HepG2 (cell line): ENCODE measurements at regions not wholly inside any gene's neighbourhood (a gene's known extent, or its start where the extent isn't known, plus 50 kb on each side); places are given as distances from the start of the nearest gene placed in this dataset.

Experiments
- ATAC-seq: fragments of 200-7000 bp; cut with Tn5 transposase; 3 replicates; pipeline ENCODE4 v1.9.1; 2020; ENCODE audit warnings: mild to moderate bottlenecking, moderate library complexity
- BruUV-seq: library from RNA; stranded (reverse); fragments of 400-500 nt; replicated peaks from 2 replicates; lab custom pipeline; 2021; lab: Mats Ljungman, UMichigan
- CTCF ChIA-PET: fragments of 300-600 bp; formaldehyde crosslinking; extraction: SDS; loops from one replicate; lab custom pipeline; 2021; ENCODE audit warnings: low total read pairs, inconsistent platforms, low intra/inter-chr PET ratio; lab: Yijun Ruan, JAX
- POLR2A ChIA-PET: fragments of 350-600 bp; sonication (Branson Sonifier 250); formaldehyde crosslinking; loops from one replicate; lab custom pipeline; 2020; ENCODE audit warnings: antibody characterized with exemption, inconsistent platforms; lab: Yijun Ruan, JAX
- DNase-seq: peaks from one replicate; pipeline ENCODE4 v3.0.0-alpha.2; 2015; ENCODE audit warnings: low spot score
- FAIRE-seq: peaks from 3 replicates; lab custom pipeline; 2011; peaks lifted over from hg19 to GRCh38; lab: Jason Lieb, UNC
- H2AFZ ChIP-seq: one replicate; pipeline ENCODE4 v1.6.1; 2011; ENCODE audit warnings: low read length, inconsistent platforms
- H3K27ac ChIP-seq: fragments of 300-600 bp; 3 replicates; pipeline ENCODE4 v1.8.0; 2011; ENCODE audit warnings: mixed run types, mild to moderate bottlenecking, mixed read lengths, low read length, inconsistent platforms; ENCODE audit not compliant: insufficient read depth; ENCODE audit errors: extremely low read length
- H3K27me3 ChIP-seq, 2 experiments: fragments of 200-600 bp in 1 of 2; 2 replicates in 1 of 2; 3 replicates in 1 of 2; pipeline versions ENCODE4 v1.6.0 to v1.8.0; 2011; ENCODE audit warnings: low read length in 2 of 2, mild to moderate bottlenecking in 2 of 2, moderate library complexity in 2 of 2, inconsistent platforms in 1 of 2; ENCODE audit not compliant: insufficient read depth in 2 of 2, control insufficient read depth in 1 of 2
- H3K36me3 ChIP-seq, 2 experiments: fragments of 200-600 bp in 1 of 2; replicated peaks in 1 of 2; 2 replicates in 1 of 2; 3 replicates in 1 of 2; pipeline versions ENCODE4 v1.5.1 to v1.8.0; 2011; ENCODE audit warnings: low read length in 2 of 2, inconsistent platforms in 1 of 2; ENCODE audit not compliant: insufficient read depth in 2 of 2, control insufficient read depth in 1 of 2
- H3K4me1 ChIP-seq: 2 replicates; pipeline ENCODE4 v1.5.1; 2012; ENCODE audit warnings: low read length, inconsistent platforms; ENCODE audit not compliant: insufficient read depth
- H3K4me2 ChIP-seq: 2 replicates; pipeline ENCODE4 v1.6.0; 2011; ENCODE audit warnings: low read depth, low read length, inconsistent platforms
- H3K4me3 ChIP-seq, 3 experiments: fragments of 200-600 bp in 1 of 3; sonication (generic), shearing (Covaris generic) in 1 of 3; replicated peaks in 1 of 3; 2 replicates each; pipeline ENCODE4 v1.5.1; 2011 to 2016; ENCODE audit warnings: low read length in 3 of 3, inconsistent platforms in 2 of 3, low read depth in 2 of 3, mild to moderate bottlenecking in 2 of 3, control low read depth in 1 of 3, mixed read lengths in 1 of 3; ENCODE audit not compliant: insufficient read depth in 1 of 3
- H3K79me2 ChIP-seq: one replicate; pipeline ENCODE4 v1.6.1; 2011; ENCODE audit warnings: low read length, inconsistent platforms; ENCODE audit not compliant: insufficient read depth
- H3K9ac ChIP-seq: 2 replicates; pipeline ENCODE4 v1.6.0; 2011; ENCODE audit warnings: mild to moderate bottlenecking, low read depth, low read length, inconsistent platforms; ENCODE audit not compliant: insufficient read depth
- H3K9me3 ChIP-seq: 2 replicates; pipeline ENCODE4 v1.5.1; 2012; ENCODE audit warnings: mild to moderate bottlenecking, low read length
- H4K20me1 ChIP-seq: 2 replicates; pipeline ENCODE4 v1.6.0; 2011; ENCODE audit warnings: inconsistent platforms, mild to moderate bottlenecking, low read length, moderate library complexity; ENCODE audit not compliant: insufficient read depth
- MTA1 ChIP-seq: sonication (generic); formaldehyde crosslinking; IDR thresholded peaks from 2 replicates; pipeline ENCODE4 v1.4.0; 2020; ENCODE audit warnings: missing genetic modification reagents, mild to moderate bottlenecking, borderline replicate concordance
- NR2C2 ChIP-seq: sonication (generic); formaldehyde crosslinking; IDR thresholded peaks from 2 replicates; pipeline ENCODE4 v1.4.0; 2020; ENCODE audit warnings: missing genetic modification reagents, mild to moderate bottlenecking, moderate library complexity, borderline replicate concordance
- PITX1 ChIP-seq: sonication (generic); formaldehyde crosslinking; IDR thresholded peaks from 2 replicates; pipeline ENCODE4 v1.5.1; 2020; ENCODE audit warnings: mild to moderate bottlenecking, missing genetic modification reagents
- SMYD3 ChIP-seq: sonication (generic); formaldehyde crosslinking; IDR thresholded peaks from 2 replicates; pipeline ENCODE4 v1.8.1; 2023; ENCODE audit warnings: mild to moderate bottlenecking, missing genetic modification reagents
- TBX2 ChIP-seq: sonication (generic); formaldehyde crosslinking; IDR thresholded peaks from 2 replicates; pipeline ENCODE4 v1.5.0; 2020; ENCODE audit warnings: missing genetic modification reagents, mild to moderate bottlenecking, borderline replicate concordance
- TCF7L2 ChIP-seq: IDR thresholded peaks from 2 replicates; pipeline ENCODE4 v1.6.1; 2011; ENCODE audit warnings: mild to moderate bottlenecking, low read depth, low read length, moderate library complexity
- TEAD3 ChIP-seq: optimal IDR thresholded peaks from 2 replicates; pipeline ENCODE3; 2016; ENCODE audit warnings: borderline replicate concordance
- ZBED4 ChIP-seq: sonication (generic); formaldehyde crosslinking; IDR thresholded peaks from 2 replicates; pipeline ENCODE4 v1.4.0; 2020; ENCODE audit warnings: missing genetic modification reagents, borderline replicate concordance
- ZBTB7B ChIP-seq: sonication (generic); formaldehyde crosslinking; IDR thresholded peaks from 2 replicates; pipeline ENCODE4 v1.4.0; 2020; ENCODE audit warnings: missing genetic modification reagents
- ZNF549 ChIP-seq: sonication (generic); formaldehyde crosslinking; IDR thresholded peaks from 2 replicates; pipeline ENCODE4 v1.5.0; 2020; ENCODE audit warnings: missing genetic modification reagents
- ZSCAN30 ChIP-seq: sonication (generic); formaldehyde crosslinking; IDR thresholded peaks from 2 replicates; pipeline ENCODE4 v1.5.0; 2020; ENCODE audit warnings: mild to moderate bottlenecking, missing genetic modification reagents
- WGBS: methylation state at CpG from one replicate; pipeline ENCODE4 v1.1.6; 2017; ENCODE audit warnings: low lambda C conversion rate; 5-methylcytosine and 5-hydroxymethylcytosine counted together
- in situ Hi-C: cut with HindIII; loops from 2 replicates; pipeline ENCODE4 v1.10.0; 2017; ENCODE audit warnings: low pct_unique_long_range_greater_than_20kb; ENCODE audit not compliant: extremely low pct_ligation_motif_present
- intact Hi-C: fragments of 100-400 bp; cut with micrococcal nuclease; formaldehyde crosslinking; loops from one replicate; pipeline ENCODE4 v1.10.0; 2022; ENCODE audit not compliant: unreplicated experiment
- TF ChIP-seq, protein P1 (sequence below): IDR thresholded peaks from 2 replicates; pipeline ENCODE4 v1.6.1; 2012; ENCODE audit warnings: low read depth, low read length, improper control_type of control experiment

DNA sequence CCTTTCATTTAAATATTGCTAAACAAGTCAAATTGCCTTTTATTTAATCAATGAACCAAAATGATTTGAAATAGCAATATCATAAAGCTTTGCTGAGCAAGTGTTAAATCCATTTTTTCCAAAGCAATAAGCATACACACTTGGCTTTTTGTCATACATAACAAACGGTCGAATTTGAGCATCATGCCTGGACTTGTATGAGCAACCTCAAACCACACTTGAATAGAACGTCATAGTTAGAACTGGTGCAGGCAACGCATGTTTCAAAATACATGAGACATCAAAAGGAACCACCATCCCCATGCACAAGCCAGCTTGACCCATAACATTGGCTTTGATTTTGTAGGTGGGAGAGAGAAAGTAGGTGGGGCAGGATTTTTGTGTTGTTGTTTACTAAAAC is 812.3 kb upstream of the FRG1 start:
- in situ Hi-C loops, result no loop called here
- Histone ChIP-seq H3K27me3 (no peaks in the 10 kb centered on the region), H3K4me2 (no peak overlapping the region), H3K27ac (no peak overlapping the region), H3K9ac (no peak overlapping the region), H4K20me1 (no peaks in the 10 kb centered on the region), H3K36me3 (no peaks in the 10 kb centered on the region), H3K79me2 (no peaks in the 10 kb centered on the region), H3K4me1 (no peaks in the 10 kb centered on the region), H3K9me3 (no peaks in the 10 kb centered on the region), H3K4me3 (no peak overlapping the region), H2AFZ (no peak overlapping the region)
- intact Hi-C loops, result no loop called here
- FAIRE-seq, result no peak
- no TSS peak for BruUV-seq
- no peak for TF ChIP-seq ZBTB7B (CRISPR knock-in tag)
- POLR2A ChIA-PET, result no interaction called here
- 1% methylated on average over 4 of the region's 4 CpGs for WGBS
- CTCF ChIA-PET, result no interaction called here
- no peak for ATAC-seq
- DNase-seq, result no peak

DNA sequence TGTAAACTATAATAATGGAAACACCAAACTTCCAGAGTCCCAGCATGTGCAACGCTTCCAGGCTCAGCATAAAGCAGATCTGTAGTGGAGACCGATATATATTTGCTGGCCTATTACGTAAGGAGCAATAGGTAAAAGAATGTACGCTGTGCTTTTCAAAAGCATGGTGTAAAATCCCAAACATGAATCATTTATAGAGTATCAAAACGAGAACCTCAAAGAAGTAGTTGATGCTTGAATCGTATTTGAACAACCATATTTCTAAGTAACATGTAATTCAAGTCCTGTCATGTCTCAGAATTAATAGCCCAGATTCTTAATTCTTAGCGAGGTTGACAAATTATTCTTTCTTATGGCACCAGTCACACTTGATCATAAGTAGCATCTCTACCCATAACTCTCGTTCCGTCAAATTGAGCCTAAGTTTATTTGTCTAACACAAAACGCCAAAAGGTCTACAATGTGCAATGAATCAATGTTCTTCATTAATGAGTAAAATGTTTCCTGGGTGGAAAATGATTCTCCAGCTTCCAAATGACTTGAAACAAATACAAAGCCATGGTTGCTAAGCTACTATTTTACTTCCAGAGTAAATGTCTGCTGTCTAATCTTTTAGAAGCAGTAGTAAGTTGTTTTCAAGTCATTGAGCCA is 811.5 kb upstream of the FRG1 start:
- ATAC-seq, result no peak
- no peak overlapping the region for H2AFZ ChIP-seq
- no TSS peak for BruUV-seq
- WGBS, result under 1% methylated on average over 10 of the region's 10 CpGs
- H3K27ac ChIP-seq, result no peak overlapping the region
- intact Hi-C loops, result no loop called here
- H3K79me2 ChIP-seq, result no peaks in the 10 kb centered on the region
- no peak overlapping the region for H3K9ac ChIP-seq
- no peak overlapping the region for H3K4me2 ChIP-seq
- in situ Hi-C loops, result no loop called here
- no peaks in the 10 kb centered on the region for H4K20me1 ChIP-seq
- H3K9me3 ChIP-seq, result no peaks in the 10 kb centered on the region
- no peaks in the 10 kb centered on the region for H3K36me3 ChIP-seq
- TF ChIP-seq, protein P1, sequence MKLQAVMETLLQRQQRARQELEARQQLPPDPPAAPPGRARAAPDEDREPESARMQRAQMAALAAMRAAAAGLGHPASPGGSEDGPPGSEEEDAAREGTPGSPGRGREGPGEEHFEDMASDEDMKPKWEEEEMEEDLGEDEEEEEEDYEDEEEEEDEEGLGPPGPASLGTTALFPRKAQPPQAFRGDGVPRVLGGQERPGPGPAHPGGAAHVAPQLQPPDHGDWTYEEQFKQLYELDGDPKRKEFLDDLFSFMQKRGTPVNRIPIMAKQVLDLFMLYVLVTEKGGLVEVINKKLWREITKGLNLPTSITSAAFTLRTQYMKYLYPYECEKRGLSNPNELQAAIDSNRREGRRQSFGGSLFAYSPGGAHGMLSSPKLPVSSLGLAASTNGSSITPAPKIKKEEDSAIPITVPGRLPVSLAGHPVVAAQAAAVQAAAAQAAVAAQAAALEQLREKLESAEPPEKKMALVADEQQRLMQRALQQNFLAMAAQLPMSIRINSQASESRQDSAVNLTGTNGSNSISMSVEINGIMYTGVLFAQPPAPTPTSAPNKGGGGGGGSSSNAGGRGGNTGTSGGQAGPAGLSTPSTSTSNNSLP, result no peak
- TF ChIP-seq PITX1 (CRISPR knock-in tag) (no peak), SMYD3 (CRISPR knock-in tag) (no peak), NR2C2 (no peak), TEAD3 (CRISPR knock-in tag) (no peak), MTA1 (CRISPR knock-in tag) (no peak), TBX2 (no peak), ZSCAN30 (no peak), ZNF549 (CRISPR knock-in tag) (no peak), ZBED4 (no peak), TCF7L2 (no peak)
- TF ChIP-seq, all 625 proteins: peak for 0
- Histone ChIP-seq H3K4me3 (no peak overlapping the region), H3K27me3 (no peaks in the 10 kb centered on the region), H3K4me1 (no peaks in the 10 kb centered on the region)
- DNase-seq (no peak), FAIRE-seq (no peak)
- ChIA-PET CTCF (no interaction called here), POLR2A (no interaction called here)
